ENCODE measurements at regions not wholly inside any gene's neighbourhood (a gene's known extent, or its start where the extent isn't known, plus 50 kb on each side); places are given as distances from the start of the nearest gene placed in this dataset.

GRCh38 chr13:56923626-56924140, 217.0 kb upstream of the PRR20A start:
- TF ChIP-seq SP1 (IDR thresholded peaks at IDR 0.05) (no peak), LEF1 (IDR thresholded peaks at IDR 0.05; ENCODE audit: borderline replicate concordance) (no peak), TARDBP (IDR thresholded peaks at IDR 0.05) (no peak), BHLHE40 (IDR thresholded peaks at IDR 0.05; ENCODE audit: borderline replicate concordance) (no peak), FOXA1 (IDR thresholded peaks at IDR 0.05) (no peak)
- TF ChIP-seq, protein P1, sequence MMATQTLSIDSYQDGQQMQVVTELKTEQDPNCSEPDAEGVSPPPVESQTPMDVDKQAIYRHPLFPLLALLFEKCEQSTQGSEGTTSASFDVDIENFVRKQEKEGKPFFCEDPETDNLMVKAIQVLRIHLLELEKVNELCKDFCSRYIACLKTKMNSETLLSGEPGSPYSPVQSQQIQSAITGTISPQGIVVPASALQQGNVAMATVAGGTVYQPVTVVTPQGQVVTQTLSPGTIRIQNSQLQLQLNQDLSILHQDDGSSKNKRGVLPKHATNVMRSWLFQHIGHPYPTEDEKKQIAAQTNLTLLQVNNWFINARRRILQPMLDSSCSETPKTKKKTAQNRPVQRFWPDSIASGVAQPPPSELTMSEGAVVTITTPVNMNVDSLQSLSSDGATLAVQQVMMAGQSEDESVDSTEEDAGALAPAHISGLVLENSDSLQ (IDR thresholded peaks at IDR 0.05): no peak
